Gastroesophageal sphincter (tissue), 3 donors: ENCODE measurements at regions not wholly inside any gene's neighbourhood (a gene's known extent, or its start where the extent isn't known, plus 50 kb on each side); places are given as distances from the start of the nearest gene placed in this dataset.

ENCODE experiments used
- EP300 ChIP-seq: sonication (generic); formaldehyde crosslinking; IDR thresholded peaks from one replicate; pipeline ENCODE4 v1.6.1; 2017; ENCODE audit warnings: antibody characterized with exemption, mild to moderate bottlenecking
- POLR2AphosphoS5 ChIP-seq: sonication (generic); formaldehyde crosslinking; IDR thresholded peaks from one replicate; pipeline ENCODE4 v1.6.1; 2017; ENCODE audit warnings: antibody characterized with exemption
- TF ChIP-seq, protein P1 (sequence below), 4 experiments: fragments of 200-600 bp in 2 of 4; fragments of 450-650 bp in 2 of 4; sonication (generic) in 1 of 4; IDR thresholded peaks; one replicate each; pipeline ENCODE4 v1.5.1; 2017 to 2019; ENCODE audit warnings: antibody characterized with exemption in 4 of 4, mild to moderate bottlenecking in 2 of 4, moderate library complexity in 2 of 4

DNA sequence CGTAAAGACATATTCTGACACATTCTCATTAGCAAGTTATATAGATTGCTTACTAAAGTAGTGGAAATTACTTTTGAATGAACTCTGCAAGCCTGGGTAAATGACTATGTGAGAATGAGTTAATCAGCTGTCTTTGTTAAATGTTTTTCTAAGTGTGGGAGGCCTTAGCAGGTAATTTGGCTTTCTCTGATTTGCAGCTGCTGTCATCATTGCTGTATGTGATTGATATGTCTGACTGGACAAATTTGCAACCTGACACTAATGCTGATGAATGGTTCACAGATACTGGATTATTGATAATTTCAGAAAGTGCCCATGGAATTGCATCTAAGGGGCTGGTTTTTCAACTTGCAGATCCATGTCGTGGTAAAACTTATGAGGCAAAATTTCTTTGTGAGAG, 372.2 kb upstream of the SGO1 start:
- TF ChIP-seq, protein P1, sequence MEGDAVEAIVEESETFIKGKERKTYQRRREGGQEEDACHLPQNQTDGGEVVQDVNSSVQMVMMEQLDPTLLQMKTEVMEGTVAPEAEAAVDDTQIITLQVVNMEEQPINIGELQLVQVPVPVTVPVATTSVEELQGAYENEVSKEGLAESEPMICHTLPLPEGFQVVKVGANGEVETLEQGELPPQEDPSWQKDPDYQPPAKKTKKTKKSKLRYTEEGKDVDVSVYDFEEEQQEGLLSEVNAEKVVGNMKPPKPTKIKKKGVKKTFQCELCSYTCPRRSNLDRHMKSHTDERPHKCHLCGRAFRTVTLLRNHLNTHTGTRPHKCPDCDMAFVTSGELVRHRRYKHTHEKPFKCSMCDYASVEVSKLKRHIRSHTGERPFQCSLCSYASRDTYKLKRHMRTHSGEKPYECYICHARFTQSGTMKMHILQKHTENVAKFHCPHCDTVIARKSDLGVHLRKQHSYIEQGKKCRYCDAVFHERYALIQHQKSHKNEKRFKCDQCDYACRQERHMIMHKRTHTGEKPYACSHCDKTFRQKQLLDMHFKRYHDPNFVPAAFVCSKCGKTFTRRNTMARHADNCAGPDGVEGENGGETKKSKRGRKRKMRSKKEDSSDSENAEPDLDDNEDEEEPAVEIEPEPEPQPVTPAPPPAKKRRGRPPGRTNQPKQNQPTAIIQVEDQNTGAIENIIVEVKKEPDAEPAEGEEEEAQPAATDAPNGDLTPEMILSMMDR (IDR thresholded peaks at IDR 0.05), result no peak
- TF ChIP-seq POLR2AphosphoS5 (no peak), EP300 (no peak)
